ENCODE measurements at regions not wholly inside any gene's neighbourhood (a gene's known extent, or its start where the extent isn't known, plus 50 kb on each side); places are given as distances from the start of the nearest gene placed in this dataset.

- Histone ChIP-seq H3K9me3 (ENCODE audit: control insufficient read depth in 2 of 2, insufficient read depth in 1 of 2, low read depth in 1 of 2, low read length in 1 of 2) (peaks cover 0 to 6% of the 10 kb centered on the region in 2 donors), H3K36me3 (ENCODE audit: control insufficient read depth in 2 of 2, insufficient read depth in 2 of 2, low read length in 1 of 2) (no peaks in the 10 kb centered on the region), H3K27ac (ENCODE audit: low read depth in 2 of 2, low read length in 1 of 2) (no peak overlapping the region), H3K4me1 (ENCODE audit: control insufficient read depth in 2 of 2, insufficient read depth in 2 of 2, low read length in 1 of 2) (no peaks in the 10 kb centered on the region), H3K4me3 (ENCODE audit: low read depth in 1 of 2, low read length in 2 of 2) (no peak overlapping the region), H3K27me3 (ENCODE audit: control insufficient read depth in 1 of 2, insufficient read depth in 2 of 2, low read length in 2 of 2) (no peaks in the 10 kb centered on the region)
- 76 to 84% methylated on average over 2 of the region's 2 CpGs for WGBS, 2 donors
These were observed 65.6 kb downstream of the ANXA2R start for GRCh38 chr5:42974536-42974935.

- Histone ChIP-seq H3K27me3 (ENCODE audit: control insufficient read depth in 1 of 2, insufficient read depth in 2 of 2, low read length in 2 of 2) (no peaks in the 10 kb centered on the region), H3K9me3 (ENCODE audit: control insufficient read depth in 2 of 2, insufficient read depth in 1 of 2, low read depth in 1 of 2, low read length in 1 of 2) (peaks cover 0 to 6% of the 10 kb centered on the region in 2 donors), H3K4me1 (ENCODE audit: control insufficient read depth in 2 of 2, insufficient read depth in 2 of 2, low read length in 1 of 2) (no peaks in the 10 kb centered on the region), H3K36me3 (ENCODE audit: control insufficient read depth in 2 of 2, insufficient read depth in 2 of 2, low read length in 1 of 2) (no peaks in the 10 kb centered on the region), H3K27ac (ENCODE audit: low read depth in 2 of 2, low read length in 1 of 2) (peak overlapping the region in 1 of 2 donors; percentile 28), H3K4me3 (ENCODE audit: low read depth in 1 of 2, low read length in 2 of 2) (no peak overlapping the region)
- 65 to 69% methylated on average over 32 of the region's 32 CpGs for WGBS, 2 donors
These were observed 69.2 kb downstream of the ANXA2R start for GRCh38 chr5:42970636-42971559.

GRCh38 chr5:42965934-42966333, 74.2 kb downstream of the ANXA2R start:
- Histone ChIP-seq H3K9me3 (ENCODE audit: control insufficient read depth in 2 of 2, insufficient read depth in 1 of 2, low read depth in 1 of 2, low read length in 1 of 2) (no peaks in the 10 kb centered on the region), H3K36me3 (ENCODE audit: control insufficient read depth in 2 of 2, insufficient read depth in 2 of 2, low read length in 1 of 2) (no peaks in the 10 kb centered on the region), H3K27me3 (ENCODE audit: control insufficient read depth in 1 of 2, insufficient read depth in 2 of 2, low read length in 2 of 2) (no peaks in the 10 kb centered on the region), H3K4me1 (ENCODE audit: control insufficient read depth in 2 of 2, insufficient read depth in 2 of 2, low read length in 1 of 2) (no peaks in the 10 kb centered on the region), H3K4me3 (ENCODE audit: low read depth in 1 of 2, low read length in 2 of 2) (no peak overlapping the region), H3K27ac (ENCODE audit: low read depth in 2 of 2, low read length in 1 of 2) (no peak overlapping the region)
- WGBS, 2 donors: 78 to 88% methylated on average over 3 of the region's 3 CpGs

- H3K4me1 ChIP-seq (ENCODE audit: control insufficient read depth in 2 of 2, insufficient read depth in 2 of 2, low read length in 1 of 2): no peaks in the 10 kb centered on the region
- WGBS, 2 donors: 95 to 96% methylated on average over 1 of the region's 1 CpG
- no peak overlapping the region for H3K4me3 ChIP-seq (ENCODE audit: low read depth in 1 of 2, low read length in 2 of 2)
- H3K36me3 ChIP-seq (ENCODE audit: control insufficient read depth in 2 of 2, insufficient read depth in 2 of 2, low read length in 1 of 2): no peaks in the 10 kb centered on the region
- H3K9me3 ChIP-seq (ENCODE audit: control insufficient read depth in 2 of 2, insufficient read depth in 1 of 2, low read depth in 1 of 2, low read length in 1 of 2): no peaks in the 10 kb centered on the region
- H3K27me3 ChIP-seq (ENCODE audit: control insufficient read depth in 1 of 2, insufficient read depth in 2 of 2, low read length in 2 of 2): no peaks in the 10 kb centered on the region
- H3K27ac ChIP-seq (ENCODE audit: low read depth in 2 of 2, low read length in 1 of 2): no peak overlapping the region
These were observed 76.7 kb downstream of the ANXA2R start for GRCh38 chr5:42963412-42963811.

GRCh38 chr5:42962124-42962523, 78.0 kb downstream of the ANXA2R start:
- Histone ChIP-seq H3K27me3 (ENCODE audit: control insufficient read depth in 1 of 2, insufficient read depth in 2 of 2, low read length in 2 of 2) (no peaks in the 10 kb centered on the region), H3K36me3 (ENCODE audit: control insufficient read depth in 2 of 2, insufficient read depth in 2 of 2, low read length in 1 of 2) (no peaks in the 10 kb centered on the region), H3K4me1 (ENCODE audit: control insufficient read depth in 2 of 2, insufficient read depth in 2 of 2, low read length in 1 of 2) (no peaks in the 10 kb centered on the region), H3K27ac (ENCODE audit: low read depth in 2 of 2, low read length in 1 of 2) (no peak overlapping the region), H3K9me3 (ENCODE audit: control insufficient read depth in 2 of 2, insufficient read depth in 1 of 2, low read depth in 1 of 2, low read length in 1 of 2) (no peaks in the 10 kb centered on the region), H3K4me3 (ENCODE audit: low read depth in 1 of 2, low read length in 2 of 2) (no peak overlapping the region)
- 76 to 82% methylated on average over 2 of the region's 2 CpGs for WGBS, 2 donors

GRCh38 chr5:42960506-42960905, 79.6 kb downstream of the ANXA2R start:
- Histone ChIP-seq H3K36me3 (ENCODE audit: control insufficient read depth in 2 of 2, insufficient read depth in 2 of 2, low read length in 1 of 2) (no peaks in the 10 kb centered on the region), H3K4me3 (ENCODE audit: low read depth in 1 of 2, low read length in 2 of 2) (no peak overlapping the region), H3K9me3 (ENCODE audit: control insufficient read depth in 2 of 2, insufficient read depth in 1 of 2, low read depth in 1 of 2, low read length in 1 of 2) (no peaks in the 10 kb centered on the region), H3K27ac (ENCODE audit: low read depth in 2 of 2, low read length in 1 of 2) (no peak overlapping the region), H3K4me1 (ENCODE audit: control insufficient read depth in 2 of 2, insufficient read depth in 2 of 2, low read length in 1 of 2) (no peaks in the 10 kb centered on the region), H3K27me3 (ENCODE audit: control insufficient read depth in 1 of 2, insufficient read depth in 2 of 2, low read length in 2 of 2) (no peaks in the 10 kb centered on the region)
- WGBS, 2 donors: 65 to 67% methylated on average over 2 of the region's 2 CpGs

GRCh38 chr5:42956551-42956950, 83.6 kb downstream of the ANXA2R start:
- peaks cover 0 to 13% of the 10 kb centered on the region in 2 donors for H3K9me3 ChIP-seq (ENCODE audit: control insufficient read depth in 2 of 2, insufficient read depth in 1 of 2, low read depth in 1 of 2, low read length in 1 of 2)
- H3K4me1 ChIP-seq (ENCODE audit: control insufficient read depth in 2 of 2, insufficient read depth in 2 of 2, low read length in 1 of 2): peaks cover 3 to 4% of the 10 kb centered on the region in 2 donors
- no peak overlapping the region for H3K27ac ChIP-seq (ENCODE audit: low read depth in 2 of 2, low read length in 1 of 2)
- no peak overlapping the region for H3K4me3 ChIP-seq (ENCODE audit: low read depth in 1 of 2, low read length in 2 of 2)
- 81 to 95% methylated on average over 2 of the region's 2 CpGs for WGBS, 2 donors
- H3K36me3 ChIP-seq (ENCODE audit: control insufficient read depth in 2 of 2, insufficient read depth in 2 of 2, low read length in 1 of 2): no peaks in the 10 kb centered on the region
- peaks cover 0 to 7% of the 10 kb centered on the region in 2 donors for H3K27me3 ChIP-seq (ENCODE audit: control insufficient read depth in 1 of 2, insufficient read depth in 2 of 2, low read length in 2 of 2)

GRCh38 chr5:42953041-42953440, 87.1 kb downstream of the ANXA2R start:
- H3K27ac ChIP-seq (ENCODE audit: low read depth in 2 of 2, low read length in 1 of 2): no peak overlapping the region
- peaks cover 0 to 7% of the 10 kb centered on the region in 2 donors for H3K27me3 ChIP-seq (ENCODE audit: control insufficient read depth in 1 of 2, insufficient read depth in 2 of 2, low read length in 2 of 2)
- WGBS, 2 donors: 29 to 30% methylated on average over 15 of the region's 15 CpGs
- peaks cover 0 to 13% of the 10 kb centered on the region in 2 donors for H3K9me3 ChIP-seq (ENCODE audit: control insufficient read depth in 2 of 2, insufficient read depth in 1 of 2, low read depth in 1 of 2, low read length in 1 of 2)
- no peaks in the 10 kb centered on the region for H3K36me3 ChIP-seq (ENCODE audit: control insufficient read depth in 2 of 2, insufficient read depth in 2 of 2, low read length in 1 of 2)
- H3K4me3 ChIP-seq (ENCODE audit: low read depth in 1 of 2, low read length in 2 of 2): peak overlapping the region in 1 of 2 donors; percentile 64
- H3K4me1 ChIP-seq (ENCODE audit: control insufficient read depth in 2 of 2, insufficient read depth in 2 of 2, low read length in 1 of 2): peaks cover 3 to 8% of the 10 kb centered on the region in 2 donors

GRCh38 chr5:42952578-42952974, 87.5 kb downstream of the ANXA2R start:
- peaks cover 3 to 8% of the 10 kb centered on the region in 2 donors for H3K4me1 ChIP-seq (ENCODE audit: control insufficient read depth in 2 of 2, insufficient read depth in 2 of 2, low read length in 1 of 2)
- H3K4me3 ChIP-seq (ENCODE audit: low read depth in 1 of 2, low read length in 2 of 2): peak overlapping the region; percentile 56 to 64
- no peak overlapping the region for H3K27ac ChIP-seq (ENCODE audit: low read depth in 2 of 2, low read length in 1 of 2)
- H3K36me3 ChIP-seq (ENCODE audit: control insufficient read depth in 2 of 2, insufficient read depth in 2 of 2, low read length in 1 of 2): no peaks in the 10 kb centered on the region
- WGBS, 2 donors: 28 to 29% methylated on average over 12 of the region's 12 CpGs
- peaks cover 0 to 13% of the 10 kb centered on the region in 2 donors for H3K9me3 ChIP-seq (ENCODE audit: control insufficient read depth in 2 of 2, insufficient read depth in 1 of 2, low read depth in 1 of 2, low read length in 1 of 2)
- H3K27me3 ChIP-seq (ENCODE audit: control insufficient read depth in 1 of 2, insufficient read depth in 2 of 2, low read length in 2 of 2): peaks cover 0 to 7% of the 10 kb centered on the region in 2 donors

Measured in esophagus (tissue), 2 donors.